ENCODE measurements at regions not wholly inside any gene's neighbourhood (a gene's known extent, or its start where the extent isn't known, plus 50 kb on each side); places are given as distances from the start of the nearest gene placed in this dataset.

DNA sequence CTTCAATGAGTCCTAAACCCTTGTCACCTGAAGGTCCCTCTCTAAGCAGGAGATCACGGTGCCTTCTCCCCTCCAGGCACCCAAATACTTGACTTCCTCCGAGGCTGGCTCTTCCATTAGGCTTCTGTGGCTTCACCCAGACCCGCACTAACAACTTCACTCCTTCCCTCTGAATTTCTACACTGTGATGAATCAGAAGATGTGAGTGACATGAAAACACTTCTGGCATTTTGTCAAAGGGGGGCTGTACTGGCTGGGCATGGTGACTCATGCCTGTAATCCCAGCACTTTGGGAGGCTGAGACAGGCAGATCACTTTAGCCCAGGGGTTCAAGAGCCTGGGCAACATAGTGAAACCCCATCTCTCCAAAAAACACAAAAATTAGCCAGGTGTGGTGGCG lies 72.6 kb upstream of the CNEP1R1 start:
- H3K4me1 ChIP-seq (ENCODE audit: insufficient read depth, low read length), result no peaks in the 10 kb centered on the region
- DNase-seq, result no peak
- H3K4me3 ChIP-seq (ENCODE audit: low read length), result no peak overlapping the region
- intact Hi-C loops (cut with DNase I, micrococcal nuclease), result no loop called here
- H3K36me3 ChIP-seq (ENCODE audit: insufficient read depth, low read length), result no peaks in the 10 kb centered on the region
- ChIA-PET POLR2A (no interaction called here), CTCF (no interaction called here)
- no peak overlapping the region for H3K27ac ChIP-seq (ENCODE audit: low read depth in 1 of 2, low read length in 2 of 2)
- H3K9me3 Mint-ChIP-seq, result no peaks in the 10 kb centered on the region
- H3K27ac Mint-ChIP-seq, result no peak overlapping the region
- H3K9me3 ChIP-seq (ENCODE audit: control insufficient read depth in 1 of 2, insufficient read depth in 1 of 2, low read length in 2 of 2), result no peaks in the 10 kb centered on the region
- H3K27me3 Mint-ChIP-seq, result peaks cover 21% of the 10 kb centered on the region
- no peak overlapping the region for H3K4me3 Mint-ChIP-seq
- no peaks in the 10 kb centered on the region for H3K36me3 Mint-ChIP-seq (ENCODE audit: low read depth)
- ATAC-seq (ENCODE audit: poor library complexity), result no peak
- TF ChIP-seq, protein P1, sequence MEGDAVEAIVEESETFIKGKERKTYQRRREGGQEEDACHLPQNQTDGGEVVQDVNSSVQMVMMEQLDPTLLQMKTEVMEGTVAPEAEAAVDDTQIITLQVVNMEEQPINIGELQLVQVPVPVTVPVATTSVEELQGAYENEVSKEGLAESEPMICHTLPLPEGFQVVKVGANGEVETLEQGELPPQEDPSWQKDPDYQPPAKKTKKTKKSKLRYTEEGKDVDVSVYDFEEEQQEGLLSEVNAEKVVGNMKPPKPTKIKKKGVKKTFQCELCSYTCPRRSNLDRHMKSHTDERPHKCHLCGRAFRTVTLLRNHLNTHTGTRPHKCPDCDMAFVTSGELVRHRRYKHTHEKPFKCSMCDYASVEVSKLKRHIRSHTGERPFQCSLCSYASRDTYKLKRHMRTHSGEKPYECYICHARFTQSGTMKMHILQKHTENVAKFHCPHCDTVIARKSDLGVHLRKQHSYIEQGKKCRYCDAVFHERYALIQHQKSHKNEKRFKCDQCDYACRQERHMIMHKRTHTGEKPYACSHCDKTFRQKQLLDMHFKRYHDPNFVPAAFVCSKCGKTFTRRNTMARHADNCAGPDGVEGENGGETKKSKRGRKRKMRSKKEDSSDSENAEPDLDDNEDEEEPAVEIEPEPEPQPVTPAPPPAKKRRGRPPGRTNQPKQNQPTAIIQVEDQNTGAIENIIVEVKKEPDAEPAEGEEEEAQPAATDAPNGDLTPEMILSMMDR (IDR thresholded peaks at IDR 0.05), result no peak
- peaks cover 0 to 4% of the 10 kb centered on the region in 2 experiments for H3K27me3 ChIP-seq (ENCODE audit: control insufficient read depth in 1 of 2, insufficient read depth in 2 of 2, low read length in 2 of 2)
- H3K4me1 Mint-ChIP-seq (ENCODE audit: low read depth), result no peaks in the 10 kb centered on the region

DNA sequence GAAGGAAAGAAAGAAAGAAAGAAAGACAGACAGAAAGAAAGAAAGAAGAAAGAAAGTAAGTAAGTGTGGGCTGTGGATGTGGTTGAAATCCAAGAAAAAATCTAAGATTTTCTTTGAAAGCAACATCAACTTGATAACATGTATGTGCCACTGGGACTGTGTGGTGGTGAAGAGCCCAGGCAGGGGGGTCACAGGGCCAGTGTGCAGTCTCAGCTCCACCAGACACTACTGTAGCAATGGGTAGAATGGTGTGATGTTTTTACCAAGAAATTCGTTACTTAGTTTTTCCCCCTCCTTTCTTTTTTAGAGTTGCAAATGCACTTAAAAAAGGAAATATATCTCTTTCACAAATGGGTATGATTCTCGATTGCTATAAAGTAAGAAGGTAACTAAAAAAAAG lies 71.9 kb upstream of the CNEP1R1 start:
- peaks cover 0 to 4% of the 10 kb centered on the region in 2 experiments for H3K27me3 ChIP-seq (ENCODE audit: control insufficient read depth in 1 of 2, insufficient read depth in 2 of 2, low read length in 2 of 2)
- no peaks in the 10 kb centered on the region for H3K4me1 ChIP-seq (ENCODE audit: insufficient read depth, low read length)
- H3K27ac ChIP-seq (ENCODE audit: low read depth in 1 of 2, low read length in 2 of 2), result no peak overlapping the region
- DNase-seq (no peak), ATAC-seq (ENCODE audit: poor library complexity) (no peak)
- Mint-ChIP-seq H3K9me3 (no peaks in the 10 kb centered on the region), H3K4me1 (ENCODE audit: low read depth) (no peaks in the 10 kb centered on the region), H3K4me3 (no peak overlapping the region), H3K27ac (no peak overlapping the region), H3K27me3 (peaks cover 18% of the 10 kb centered on the region), H3K36me3 (ENCODE audit: low read depth) (no peaks in the 10 kb centered on the region)
- TF ChIP-seq, protein P1 (IDR thresholded peaks at IDR 0.05), result no peak
- ChIA-PET CTCF (no interaction called here), POLR2A (no interaction called here)
- no peaks in the 10 kb centered on the region for H3K9me3 ChIP-seq (ENCODE audit: control insufficient read depth in 1 of 2, insufficient read depth in 1 of 2, low read length in 2 of 2)
- H3K4me3 ChIP-seq (ENCODE audit: low read length), result no peak overlapping the region
- intact Hi-C loops (cut with DNase I, micrococcal nuclease), result no loop called here
- H3K36me3 ChIP-seq (ENCODE audit: insufficient read depth, low read length), result no peaks in the 10 kb centered on the region

DNA sequence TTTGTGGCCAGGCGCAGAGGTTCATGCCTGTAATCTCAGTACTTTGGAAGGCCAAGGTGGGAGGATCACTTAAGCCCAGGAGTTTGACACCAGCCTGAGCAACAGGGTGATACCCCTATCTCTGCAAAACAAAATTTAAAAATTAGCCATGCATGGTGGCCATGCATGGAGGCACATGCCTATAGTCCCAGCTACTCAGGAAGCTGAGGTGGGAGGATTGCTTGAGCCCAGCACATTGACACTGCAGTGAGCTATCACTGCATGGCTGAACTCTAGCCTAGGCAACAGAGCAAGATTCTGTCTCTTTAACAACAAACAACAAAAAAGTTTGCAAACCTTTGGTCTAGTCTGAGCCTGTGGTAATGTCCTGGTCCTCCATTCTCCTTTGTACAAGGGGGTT lies 69.2 kb upstream of the CNEP1R1 start:
- H3K4me3 ChIP-seq (ENCODE audit: low read length), result no peak overlapping the region
- ChIA-PET CTCF (no interaction called here), POLR2A (no interaction called here)
- TF ChIP-seq, protein P1 (IDR thresholded peaks at IDR 0.05), result no peak
- H3K27me3 ChIP-seq (ENCODE audit: control insufficient read depth in 1 of 2, insufficient read depth in 2 of 2, low read length in 2 of 2), result no peaks in the 10 kb centered on the region
- H3K27me3 Mint-ChIP-seq, result peaks cover 16% of the 10 kb centered on the region
- ATAC-seq (ENCODE audit: poor library complexity) (no peak), DNase-seq (no peak)
- intact Hi-C loops (cut with DNase I, micrococcal nuclease), result no loop called here
- no peaks in the 10 kb centered on the region for H3K9me3 ChIP-seq (ENCODE audit: control insufficient read depth in 1 of 2, insufficient read depth in 1 of 2, low read length in 2 of 2)
- no peak overlapping the region for H3K27ac Mint-ChIP-seq
- no peak overlapping the region for H3K27ac ChIP-seq (ENCODE audit: low read depth in 1 of 2, low read length in 2 of 2)
- no peaks in the 10 kb centered on the region for H3K36me3 Mint-ChIP-seq (ENCODE audit: low read depth)
- no peaks in the 10 kb centered on the region for H3K36me3 ChIP-seq (ENCODE audit: insufficient read depth, low read length)
- no peak overlapping the region for H3K4me3 Mint-ChIP-seq
- no peaks in the 10 kb centered on the region for H3K9me3 Mint-ChIP-seq
- H3K4me1 ChIP-seq (ENCODE audit: insufficient read depth, low read length), result no peaks in the 10 kb centered on the region
- no peaks in the 10 kb centered on the region for H3K4me1 Mint-ChIP-seq (ENCODE audit: low read depth)
